Activated T-cell treated with anti-CD3 and anti-CD28 coated beads, Interleukin-2, amount 50 U/mL, for 4 hours (primary cell): ENCODE measurements at regions not wholly inside any gene's neighbourhood (a gene's known extent, or its start where the extent isn't known, plus 50 kb on each side); places are given as distances from the start of the nearest gene placed in this dataset.
"Not testable (repeated sequence)": the region's sequence is repeated elsewhere in the genome, so short reads cannot be mapped to it uniquely, and the experiment has no call there.

Source experiments
- ATAC-seq, 2 donors: fragments of 200-7000 bp; cut with Tn5 transposase; one replicate each; pipeline ENCODE4 v1.10.0; 2021
- DNase-seq: peaks from one replicate; pipeline ENCODE4 v3.0.0-alpha.2; 2020
- H3K27me3 Mint-ChIP-seq: one replicate; pipeline ENCODE4 v1.8.0; 2021; ENCODE audit warnings: low read depth, mixed read lengths
- H3K36me3 Mint-ChIP-seq: one replicate; pipeline ENCODE4 v1.8.0; 2022; ENCODE audit warnings: mixed read lengths; ENCODE audit not compliant: insufficient read depth
- H3K4me1 Mint-ChIP-seq: one replicate; pipeline ENCODE4 v1.8.0; 2021; ENCODE audit warnings: low read depth, mixed read lengths
- H3K4me3 Mint-ChIP-seq: one replicate; pipeline ENCODE4 v1.8.0; 2021; ENCODE audit warnings: mild to moderate bottlenecking, moderate library complexity, mixed read lengths
- H3K9me3 Mint-ChIP-seq: one replicate; pipeline ENCODE4 v1.8.0; 2021; ENCODE audit warnings: mixed read lengths

GRCh38 chr11:34001557-34002064 is 49.9 kb upstream of the CAPRIN1 start:
- DNase-seq (no peak), ATAC-seq (no peak)
- Mint-ChIP-seq H3K27me3 (peaks cover 19% of the 10 kb centered on the region), H3K4me3 (no peak overlapping the region), H3K4me1 (peaks cover 5% of the 10 kb centered on the region), H3K9me3 (no peaks in the 10 kb centered on the region), H3K36me3 (no peaks in the 10 kb centered on the region)

- Mint-ChIP-seq H3K4me1 (peaks cover 5% of the 10 kb centered on the region), H3K27me3 (peaks cover 19% of the 10 kb centered on the region), H3K9me3 (no peaks in the 10 kb centered on the region), H3K36me3 (no peaks in the 10 kb centered on the region), H3K4me3 (no peak overlapping the region)
- DNase-seq (no peak), ATAC-seq (no peak)
Measured at GRCh38 chr11:33999393-33999792, 52.1 kb upstream of the CAPRIN1 start.

- Mint-ChIP-seq H3K27me3 (peaks cover 19% of the 10 kb centered on the region), H3K4me1 (peaks cover 5% of the 10 kb centered on the region), H3K4me3 (no peak overlapping the region), H3K36me3 (no peaks in the 10 kb centered on the region), H3K9me3 (no peaks in the 10 kb centered on the region)
- DNase-seq (no peak), ATAC-seq (peak in 1 of 2 donors; percentile 8)
Measured at GRCh38 chr11:33997584-33998251, 53.8 kb upstream of the CAPRIN1 start.

- Mint-ChIP-seq H3K9me3 (no peaks in the 10 kb centered on the region), H3K4me3 (peak overlapping the region; percentile 23), H3K4me1 (peaks cover 5% of the 10 kb centered on the region), H3K36me3 (no peaks in the 10 kb centered on the region), H3K27me3 (peaks cover 19% of the 10 kb centered on the region)
- ATAC-seq (peak; percentile 99), DNase-seq (peak; percentile 68)
Measured at GRCh38 chr11:33996498-33997454, 54.8 kb upstream of the CAPRIN1 start.

GRCh38 chr11:33994937-33995336 is 56.6 kb upstream of the CAPRIN1 start:
- DNase-seq (no peak), ATAC-seq (no peak)
- Mint-ChIP-seq H3K9me3 (no peaks in the 10 kb centered on the region), H3K27me3 (peaks cover 19% of the 10 kb centered on the region), H3K4me3 (no peak overlapping the region), H3K36me3 (no peaks in the 10 kb centered on the region), H3K4me1 (peaks cover 10% of the 10 kb centered on the region)

GRCh38 chr11:33991136-33991535 is 60.4 kb upstream of the CAPRIN1 start:
- H3K27me3 Mint-ChIP-seq, H3K4me3 Mint-ChIP-seq, H3K36me3 Mint-ChIP-seq, H3K4me1 Mint-ChIP-seq, DNase-seq, ATAC-seq, H3K9me3 Mint-ChIP-seq: not testable (repeated sequence)

GRCh38 chr11:33990131-33990530 is 61.4 kb upstream of the CAPRIN1 start:
- ATAC-seq, H3K4me3 Mint-ChIP-seq, H3K27me3 Mint-ChIP-seq, H3K4me1 Mint-ChIP-seq, H3K36me3 Mint-ChIP-seq, DNase-seq, H3K9me3 Mint-ChIP-seq: not testable (repeated sequence)

GRCh38 chr11:33989461-33989860 is 62.1 kb upstream of the CAPRIN1 start:
- H3K9me3 Mint-ChIP-seq: no peaks in the 10 kb centered on the region
- H3K27me3 Mint-ChIP-seq: peaks cover 4% of the 10 kb centered on the region
- no peak overlapping the region for H3K4me3 Mint-ChIP-seq
- H3K4me1 Mint-ChIP-seq: peaks cover 4% of the 10 kb centered on the region
- DNase-seq (no peak), ATAC-seq (no peak)
- no peaks in the 10 kb centered on the region for H3K36me3 Mint-ChIP-seq

- no peaks in the 10 kb centered on the region for H3K9me3 Mint-ChIP-seq
- H3K4me1 Mint-ChIP-seq: peaks cover 4% of the 10 kb centered on the region
- peaks cover 4% of the 10 kb centered on the region for H3K27me3 Mint-ChIP-seq
- no peaks in the 10 kb centered on the region for H3K36me3 Mint-ChIP-seq
- ATAC-seq: no peak
- H3K4me3 Mint-ChIP-seq: no peak overlapping the region
- no peak for DNase-seq
Measured at GRCh38 chr11:33988586-33989370, 62.8 kb upstream of the CAPRIN1 start.

- peaks cover 4% of the 10 kb centered on the region for H3K27me3 Mint-ChIP-seq
- H3K9me3 Mint-ChIP-seq: no peaks in the 10 kb centered on the region
- peak; percentile 84 to 93 for ATAC-seq
- peaks cover 4% of the 10 kb centered on the region for H3K4me1 Mint-ChIP-seq
- peak; percentile 72 for DNase-seq
- H3K4me3 Mint-ChIP-seq: no peak overlapping the region
- H3K36me3 Mint-ChIP-seq: no peaks in the 10 kb centered on the region
Measured at GRCh38 chr11:33987975-33988580, 63.5 kb upstream of the CAPRIN1 start.

GRCh38 chr11:33987545-33987944 is 64.0 kb upstream of the CAPRIN1 start:
- Mint-ChIP-seq H3K4me1 (peaks cover 4% of the 10 kb centered on the region), H3K9me3 (no peaks in the 10 kb centered on the region), H3K27me3 (peaks cover 4% of the 10 kb centered on the region), H3K36me3 (no peaks in the 10 kb centered on the region), H3K4me3 (no peak overlapping the region)
- DNase-seq (no peak), ATAC-seq (no peak)

- not testable (repeated sequence) for H3K4me1 Mint-ChIP-seq, H3K36me3 Mint-ChIP-seq, H3K27me3 Mint-ChIP-seq, ATAC-seq, H3K9me3 Mint-ChIP-seq, H3K4me3 Mint-ChIP-seq, DNase-seq
Measured at GRCh38 chr11:33986597-33987501, 64.7 kb upstream of the CAPRIN1 start.
